ENCODE measurements at regions not wholly inside any gene's neighbourhood (a gene's known extent, or its start where the extent isn't known, plus 50 kb on each side); places are given as distances from the start of the nearest gene placed in this dataset.
"Not testable (repeated sequence)": the region's sequence is repeated elsewhere in the genome, so short reads cannot be mapped to it uniquely, and the experiment has no call there.

- in situ Hi-C loops (cut with MboI; ENCODE audit: low sequenced_read_pairs): no loop called here
Observed at GRCh38 chr4:64857198-64857597, 447.9 kb upstream of the TECRL start.

- in situ Hi-C loops (cut with MboI; ENCODE audit: low sequenced_read_pairs): no loop called here
Observed at GRCh38 chr4:64846417-64846816, 437.2 kb upstream of the TECRL start.

- in situ Hi-C loops (cut with MboI; ENCODE audit: low sequenced_read_pairs): no loop called here
Observed at GRCh38 chr4:64829749-64830148, 420.5 kb upstream of the TECRL start.

- in situ Hi-C loops (cut with MboI; ENCODE audit: low sequenced_read_pairs): no loop called here
Observed at GRCh38 chr4:64824591-64824990, 415.3 kb upstream of the TECRL start.

- in situ Hi-C loops (cut with MboI; ENCODE audit: low sequenced_read_pairs): no loop called here
Observed at GRCh38 chr4:64822405-64822804, 413.2 kb upstream of the TECRL start.

- in situ Hi-C loops (cut with MboI; ENCODE audit: low sequenced_read_pairs): no loop called here
Observed at GRCh38 chr4:64821219-64821976, 412.1 kb upstream of the TECRL start.

- in situ Hi-C loops (cut with MboI; ENCODE audit: low sequenced_read_pairs): no loop called here
Observed at GRCh38 chr4:64814616-64815015, 405.4 kb upstream of the TECRL start.

- in situ Hi-C loops (cut with MboI; ENCODE audit: low sequenced_read_pairs): no loop called here
Observed at GRCh38 chr4:64807821-64808220, 398.6 kb upstream of the TECRL start.

GRCh38 chr4:64799751-64800150 is 390.5 kb upstream of the TECRL start:
- in situ Hi-C loops (cut with MboI; ENCODE audit: low sequenced_read_pairs): no loop called here

GRCh38 chr4:64798828-64799227 is 389.6 kb upstream of the TECRL start:
- in situ Hi-C loops (cut with MboI; ENCODE audit: low sequenced_read_pairs): not testable (repeated sequence)

GRCh38 chr4:64796581-64796980 is 387.3 kb upstream of the TECRL start:
- in situ Hi-C loops (cut with MboI; ENCODE audit: low sequenced_read_pairs): no loop called here

GRCh38 chr4:64784125-64784524 is 374.9 kb upstream of the TECRL start:
- in situ Hi-C loops (cut with MboI; ENCODE audit: low sequenced_read_pairs): no loop called here

GRCh38 chr4:64781737-64782326 is 372.6 kb upstream of the TECRL start:
- in situ Hi-C loops (cut with MboI; ENCODE audit: low sequenced_read_pairs): no loop called here

GRCh38 chr4:64780664-64781063 is 371.4 kb upstream of the TECRL start:
- in situ Hi-C loops (cut with MboI; ENCODE audit: low sequenced_read_pairs): no loop called here

GRCh38 chr4:64777286-64777685 is 368.0 kb upstream of the TECRL start:
- in situ Hi-C loops (cut with MboI; ENCODE audit: low sequenced_read_pairs): no loop called here

- in situ Hi-C loops (cut with MboI; ENCODE audit: low sequenced_read_pairs): no loop called here
Observed at GRCh38 chr4:64776820-64777219, 367.6 kb upstream of the TECRL start.

GRCh38 chr4:64774626-64775025 is 365.4 kb upstream of the TECRL start:
- in situ Hi-C loops (cut with MboI; ENCODE audit: low sequenced_read_pairs): no loop called here

- in situ Hi-C loops (cut with MboI; ENCODE audit: low sequenced_read_pairs): no loop called here
Observed at GRCh38 chr4:64771149-64771548, 361.9 kb upstream of the TECRL start.

- in situ Hi-C loops (cut with MboI; ENCODE audit: low sequenced_read_pairs): no loop called here
Observed at GRCh38 chr4:64767547-64767946, 358.3 kb upstream of the TECRL start.

GRCh38 chr4:64766565-64766964 is 357.3 kb upstream of the TECRL start:
- in situ Hi-C loops (cut with MboI; ENCODE audit: low sequenced_read_pairs): no loop called here

GRCh38 chr4:64756016-64756415 is 346.8 kb upstream of the TECRL start:
- in situ Hi-C loops (cut with MboI; ENCODE audit: low sequenced_read_pairs): no loop called here

- in situ Hi-C loops (cut with MboI; ENCODE audit: low sequenced_read_pairs): no loop called here
Observed at GRCh38 chr4:64747919-64748715, 338.9 kb upstream of the TECRL start.

Data from HL-60/S4 (cell line).